ENCODE measurements at regions not wholly inside any gene's neighbourhood (a gene's known extent, or its start where the extent isn't known, plus 50 kb on each side); places are given as distances from the start of the nearest gene placed in this dataset.

DNA sequence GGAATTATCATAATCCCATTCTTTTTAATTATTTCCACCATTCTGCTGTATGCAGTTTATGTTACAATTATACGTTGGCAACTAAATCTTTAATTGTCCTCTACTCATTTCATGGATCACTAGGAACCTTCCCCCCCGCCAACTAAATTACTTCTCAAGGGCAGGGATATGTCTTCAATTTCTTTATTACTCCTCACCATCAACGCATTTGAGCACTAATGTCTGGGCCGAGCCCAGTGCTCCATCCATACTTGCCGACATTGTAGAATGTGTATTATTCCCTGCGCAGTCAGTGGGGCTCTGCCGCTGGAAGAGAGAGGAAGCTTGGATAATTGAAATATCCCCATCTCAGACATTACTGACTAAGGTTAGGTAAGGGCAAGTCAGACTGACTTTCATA lies 236.4 kb upstream of the AJAP1 start:
- TF ChIP-seq YY1 (IDR thresholded peaks at IDR 0.05; ENCODE audit: insufficient read depth, insufficient read length) (no peak), ZNF274 (IDR thresholded peaks at IDR 0.05; ENCODE audit: low read depth, low read length) (no peak), SUZ12 (IDR thresholded peaks at IDR 0.05; ENCODE audit: extremely low read depth, insufficient read depth, insufficient read length) (no peak)

Measured in NT2/D1 (cell line).